ENCODE measurements at regions not wholly inside any gene's neighbourhood (a gene's known extent, or its start where the extent isn't known, plus 50 kb on each side); places are given as distances from the start of the nearest gene placed in this dataset.

- CTCF ChIA-PET (ENCODE audit: low intra/inter-chr PET ratio, low total read pairs): no interaction called here
- Histone ChIP-seq H3K4me2 (ENCODE audit: low read depth, low read length) (peak overlapping the region; percentile 39; the same call in 1 of the 2 replicates), H3K36me3 (replicated peaks in 1 of 2; ENCODE audit: control insufficient read depth in 1 of 2, insufficient read depth in 2 of 2, low read length in 2 of 2) (no peaks in the 10 kb centered on the region), H3K27ac (ENCODE audit: extremely low read length, insufficient read depth, low read length) (no peak overlapping the region), H3K27me3 (ENCODE audit: control insufficient read depth in 1 of 2, insufficient read depth in 2 of 2, low read length in 2 of 2) (no peaks in the 10 kb centered on the region), H3K79me2 (ENCODE audit: insufficient read depth, low read length) (no peaks in the 10 kb centered on the region), H3K9me3 (ENCODE audit: low read length) (no peaks in the 10 kb centered on the region), H3K4me3 (replicated peaks in 1 of 3; ENCODE audit: insufficient read depth in 1 of 3, low read depth in 2 of 3, low read length in 3 of 3) (no peak overlapping the region), H2AFZ (ENCODE audit: low read length) (no peak overlapping the region), H3K4me1 (ENCODE audit: insufficient read depth, low read length) (peaks cover 38% of the 10 kb centered on the region), H3K9ac (ENCODE audit: insufficient read depth, low read depth, low read length) (no peak overlapping the region), H4K20me1 (ENCODE audit: insufficient read depth, low read length) (no peaks in the 10 kb centered on the region)
- in situ Hi-C loops (cut with HindIII; ENCODE audit: extremely low pct_ligation_motif_present, low pct_unique_long_range_greater_than_20kb): no loop called here
- no peak for ATAC-seq
- BruUV-seq (replicated peaks): no TSS peak
- 5% methylated on average over 10 of the region's 10 CpGs for WGBS (ENCODE audit: low lambda C conversion rate)
- FAIRE-seq: no peak
- intact Hi-C loops (cut with micrococcal nuclease; ENCODE audit: unreplicated experiment): loop anchor here (5.0 kb wide), 1 partner anchor 1185 kb away; no protein-coding TSS in a partner anchor
- TF ChIP-seq NFYC (CRISPR knock-in tag; IDR thresholded peaks at IDR 0.05) (no peak), ATF4 (CRISPR knock-in tag; IDR thresholded peaks at IDR 0.05) (0 out of 4 replicates have a peak, but pooled peaks of 1 of the 2 experiments have one; percentile 25)
- no peak for DNase-seq (ENCODE audit: low spot score)
- POLR2A ChIA-PET: no interaction called here
These were observed 118.6 kb downstream of the AQP4 start for GRCh38 chr18:26746826-26747475.

DNA sequence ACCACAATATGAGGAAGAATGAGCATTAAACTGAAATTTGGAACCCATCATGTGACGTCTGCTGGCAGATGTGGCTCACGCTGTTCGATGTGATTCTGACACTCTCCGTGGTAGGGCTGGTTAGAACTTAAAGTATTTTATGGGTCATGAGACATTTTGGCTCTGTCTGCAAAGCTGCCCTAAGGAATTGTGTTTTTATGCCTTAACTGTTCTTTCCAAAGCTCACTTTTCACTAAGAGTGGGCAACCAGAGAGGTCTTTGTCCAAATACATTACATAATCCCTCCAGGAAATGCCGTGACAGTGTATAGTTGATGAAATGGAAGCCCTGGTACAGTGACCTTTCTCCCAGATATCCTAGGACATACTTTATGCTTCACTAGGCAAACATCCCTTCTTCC, 119.1 kb downstream of the AQP4 start:
- Histone ChIP-seq H4K20me1 (ENCODE audit: insufficient read depth, low read length) (no peaks in the 10 kb centered on the region), H3K9me3 (ENCODE audit: low read length) (no peaks in the 10 kb centered on the region), H3K4me3 (replicated peaks in 1 of 3; ENCODE audit: insufficient read depth in 1 of 3, low read depth in 2 of 3, low read length in 3 of 3) (no peak overlapping the region), H3K4me1 (ENCODE audit: insufficient read depth, low read length) (peaks cover 43% of the 10 kb centered on the region), H3K4me2 (ENCODE audit: low read depth, low read length) (peak overlapping the region; percentile 55), H2AFZ (ENCODE audit: low read length) (no peak overlapping the region), H3K36me3 (replicated peaks in 1 of 2; ENCODE audit: control insufficient read depth in 1 of 2, insufficient read depth in 2 of 2, low read length in 2 of 2) (no peaks in the 10 kb centered on the region), H3K9ac (ENCODE audit: insufficient read depth, low read depth, low read length) (no peak overlapping the region), H3K27me3 (ENCODE audit: control insufficient read depth in 1 of 2, insufficient read depth in 2 of 2, low read length in 2 of 2) (no peaks in the 10 kb centered on the region), H3K27ac (ENCODE audit: extremely low read length, insufficient read depth, low read length) (no peak overlapping the region), H3K79me2 (ENCODE audit: insufficient read depth, low read length) (no peaks in the 10 kb centered on the region)
- no peak for FAIRE-seq
- intact Hi-C loops (cut with micrococcal nuclease; ENCODE audit: unreplicated experiment) (loop anchor here (5.0 kb wide), 1 partner anchor 1186 kb away; no protein-coding TSS in a partner anchor), in situ Hi-C loops (cut with HindIII; ENCODE audit: extremely low pct_ligation_motif_present, low pct_unique_long_range_greater_than_20kb) (no loop called here)
- no TSS peak for BruUV-seq (replicated peaks)
- 40% methylated on average over 5 of the region's 5 CpGs for WGBS (ENCODE audit: low lambda C conversion rate)
- ATAC-seq: no peak
- CTCF ChIA-PET (ENCODE audit: low intra/inter-chr PET ratio, low total read pairs): no interaction called here
- POLR2A ChIA-PET: interaction anchor here (1.4 kb wide), 1 partner anchor 8 kb away, joined by 3 read pairs; no protein-coding TSS in a partner anchor
- no peak for TF ChIP-seq ZNF530 (CRISPR knock-in tag; IDR thresholded peaks at IDR 0.05; ENCODE audit: low read depth)
- peak; percentile 84; the same call in 1 of the 2 replicates for TF ChIP-seq RXRB (CRISPR knock-in tag; IDR thresholded peaks at IDR 0.05; ENCODE audit: borderline replicate concordance)
- no peak for TF ChIP-seq ZSCAN29 (CRISPR knock-in tag; conservative IDR thresholded peaks at IDR 0.05)
- TF ChIP-seq ZNF205 (CRISPR knock-in tag; IDR thresholded peaks at IDR 0.05): peak; percentile 96
- no peak for TF ChIP-seq YY1 (IDR thresholded peaks at IDR 0.05; ENCODE audit: insufficient read depth, insufficient replicate concordance, low read depth, low read length)
- no peak for TF ChIP-seq KLF9 (CRISPR knock-in tag; IDR thresholded peaks at IDR 0.05; ENCODE audit: low read depth)
- TF ChIP-seq PPARG (CRISPR knock-in tag; conservative IDR thresholded peaks at IDR 0.05): peak; percentile 93
- TF ChIP-seq CBFB (CRISPR knock-in tag; IDR thresholded peaks at IDR 0.05): no peak
- peak; percentile 10 for DNase-seq (ENCODE audit: low spot score)
